Gastrocnemius medialis (tissue), 4 donors: ENCODE measurements at regions not wholly inside any gene's neighbourhood (a gene's known extent, or its start where the extent isn't known, plus 50 kb on each side); places are given as distances from the start of the nearest gene placed in this dataset.

Source experiments
- CTCF ChIP-seq, 5 experiments: fragments of 450-650 bp in 3 of 5; fragments of 200-600 bp in 2 of 5; sonication (generic) in 2 of 5; IDR thresholded peaks in 4 of 5; conservative IDR thresholded peaks in 1 of 5; 1 replicate in 4 of 5; 2 replicates in 1 of 5; pipeline ENCODE4 v1.5.1; 2016 to 2019; ENCODE audit warnings: antibody characterized with exemption in 5 of 5, mild to moderate bottlenecking in 3 of 5, moderate library complexity in 3 of 5
- POLR2A ChIP-seq, 2 donors: fragments of 450-650 bp; IDR thresholded peaks; one replicate each; pipeline ENCODE4 v1.6.1; 2017; ENCODE audit warnings: antibody characterized with exemption in 2 of 2, mild to moderate bottlenecking in 2 of 2, moderate library complexity in 2 of 2

- TF ChIP-seq CTCF (IDR thresholded peaks at IDR 0.05 in 4 of 5, conservative IDR thresholded peaks at IDR 0.05 in 1 of 5) (no peak), POLR2A (IDR thresholded peaks at IDR 0.05) (no peak)
These were observed 117.5 kb upstream of the PCSK2 start for GRCh38 chr20:17109307-17109706.
